Astrocyte of the hippocampus (primary cell): ENCODE measurements at regions not wholly inside any gene's neighbourhood (a gene's known extent, or its start where the extent isn't known, plus 50 kb on each side); places are given as distances from the start of the nearest gene placed in this dataset.
A peak's percentile ranks its signal among the peaks of the same experiment; 100 is the strongest.
"Not testable (repeated sequence)": the region's sequence is repeated elsewhere in the genome, so short reads cannot be mapped to it uniquely, and the experiment has no call there.

Source experiments
- DNase-seq: peaks from one replicate; pipeline ENCODE4 v3.0.0; 2011; ENCODE audit warnings: low read depth, low spot score

DNA sequence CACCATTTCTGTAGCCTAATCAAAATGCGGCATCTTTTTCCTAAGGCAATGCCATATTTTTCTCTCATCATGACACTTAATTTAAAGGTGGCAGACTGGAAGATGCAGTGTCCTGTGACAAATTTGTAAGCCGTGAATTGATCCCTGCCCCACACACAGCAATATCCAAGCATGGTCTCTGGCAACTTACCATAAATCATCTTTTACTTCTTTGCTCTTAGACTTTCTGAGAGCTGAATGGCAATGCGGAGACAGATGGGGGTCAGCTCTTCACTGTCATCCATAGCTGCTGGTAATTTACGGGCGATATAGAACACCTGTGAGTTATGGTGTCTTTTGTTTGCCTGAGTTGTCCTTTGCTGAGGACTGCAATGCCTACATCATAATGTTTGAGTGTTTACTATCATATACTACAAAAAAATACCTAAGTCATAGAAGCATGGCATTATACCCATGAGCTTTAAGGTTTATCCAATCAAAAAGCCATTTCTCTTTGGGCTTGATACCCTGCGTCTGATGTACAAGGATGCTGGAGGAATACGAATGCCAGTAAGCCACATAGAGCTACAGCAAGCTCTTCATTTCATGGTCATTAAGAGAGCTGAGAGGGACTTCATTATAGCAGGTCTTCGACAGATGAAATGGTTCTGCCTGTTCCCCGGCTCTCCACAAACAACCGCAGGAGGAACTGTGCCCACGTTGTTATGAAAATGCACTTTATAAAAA lies 148.1 kb downstream of the TRIML1 start:
- no peak for DNase-seq

DNA sequence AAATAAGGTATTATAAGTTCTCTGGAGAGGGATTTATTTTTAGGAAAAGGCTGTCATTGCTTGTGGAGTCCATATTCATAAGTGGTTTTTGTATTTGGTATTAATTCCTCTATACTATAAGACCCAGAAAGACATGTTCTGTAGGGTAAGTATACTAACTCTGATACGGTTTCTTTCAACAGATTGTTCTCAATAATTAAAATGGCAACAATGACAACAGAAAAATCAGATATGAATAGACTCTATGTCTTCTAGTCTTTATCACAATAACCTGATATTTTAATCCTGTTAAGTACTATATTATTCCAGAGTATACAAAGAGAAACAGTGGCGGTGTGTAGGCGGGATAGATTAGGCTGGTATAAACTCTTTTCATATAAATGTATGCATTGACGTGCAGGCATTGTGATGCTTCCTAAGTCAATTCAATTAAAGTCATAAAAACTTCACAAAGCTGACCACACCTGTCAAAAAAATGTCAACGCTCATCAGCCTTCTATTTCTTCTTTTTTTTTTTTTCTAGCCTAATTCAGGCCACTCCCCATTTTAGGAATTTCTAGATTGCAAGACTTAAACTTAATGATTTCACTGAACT lies 150.4 kb downstream of the TRIML1 start:
- DNase-seq: no peak

GRCh38 chr4:188295899-188296298 lies 156.7 kb downstream of the TRIML1 start:
- no peak for DNase-seq

DNA sequence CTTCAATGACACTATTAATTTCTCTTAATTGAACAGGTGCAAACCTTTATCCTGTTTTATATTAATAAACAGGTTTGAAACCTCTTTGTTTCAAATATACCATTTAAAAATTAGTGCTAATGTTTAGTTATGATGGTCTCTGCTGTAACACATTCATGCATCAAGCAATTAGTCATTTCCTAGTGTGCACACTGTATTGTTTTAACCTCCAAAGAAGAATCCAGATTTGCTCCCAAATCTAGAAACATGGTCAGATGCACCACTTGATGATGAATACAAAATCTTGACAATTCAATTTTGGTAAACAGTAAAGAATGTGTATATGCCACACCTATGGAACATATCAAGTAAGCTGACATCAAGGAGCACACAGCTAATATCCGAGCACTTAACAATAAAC lies 157.1 kb downstream of the TRIML1 start:
- no peak for DNase-seq

- peak; percentile 29 for DNase-seq
These were observed 158.6 kb downstream of the TRIML1 start for GRCh38 chr4:188297873-188298272.

- no peak for DNase-seq
These were observed 159.9 kb downstream of the TRIML1 start for GRCh38 chr4:188299161-188299560.

GRCh38 chr4:188300385-188300784 lies 161.1 kb downstream of the TRIML1 start:
- DNase-seq: no peak

GRCh38 chr4:188305690-188306089 lies 166.4 kb downstream of the TRIML1 start:
- DNase-seq: peak; percentile 5

DNA sequence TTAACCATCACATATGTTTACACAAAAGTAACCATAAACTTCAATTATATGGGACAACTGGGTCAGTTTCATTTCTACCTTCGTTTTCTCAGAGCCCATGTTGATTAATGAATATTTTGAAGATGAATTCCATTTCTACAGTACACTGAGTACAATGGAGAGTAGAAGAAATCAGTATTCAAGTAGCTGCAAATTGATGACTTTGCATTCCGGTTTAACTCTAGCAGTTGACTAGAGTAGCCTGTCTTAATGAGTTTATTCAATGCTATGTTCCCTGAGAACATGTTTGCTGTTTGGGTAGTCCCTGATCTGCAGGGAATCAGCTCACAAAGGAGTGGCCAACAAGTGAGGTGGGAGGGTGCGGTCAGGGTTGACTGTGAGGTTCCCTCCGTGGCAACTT lies 168.3 kb downstream of the TRIML1 start:
- no peak for DNase-seq

GRCh38 chr4:188308142-188308541 lies 168.9 kb downstream of the TRIML1 start:
- DNase-seq: no peak

DNA sequence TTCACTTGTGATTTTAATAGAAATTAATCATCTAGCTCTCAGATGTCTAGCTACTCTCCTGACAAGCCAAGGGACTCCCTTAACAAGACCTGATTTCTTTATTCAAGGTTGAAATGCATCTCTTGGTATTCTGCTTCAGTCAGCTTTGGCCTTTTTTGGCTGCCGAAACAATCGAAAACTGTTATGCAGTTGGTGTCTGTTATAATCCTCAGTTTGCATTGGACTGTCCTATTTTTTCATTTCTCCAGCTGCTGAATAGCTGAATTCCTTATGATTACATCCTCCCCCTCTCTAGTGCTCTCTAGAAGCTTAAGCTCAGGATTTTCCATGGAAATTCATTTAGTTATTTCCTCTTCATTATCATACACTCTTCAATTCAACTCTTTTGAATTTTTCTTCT lies 177.2 kb downstream of the TRIML1 start:
- DNase-seq: no peak

DNA sequence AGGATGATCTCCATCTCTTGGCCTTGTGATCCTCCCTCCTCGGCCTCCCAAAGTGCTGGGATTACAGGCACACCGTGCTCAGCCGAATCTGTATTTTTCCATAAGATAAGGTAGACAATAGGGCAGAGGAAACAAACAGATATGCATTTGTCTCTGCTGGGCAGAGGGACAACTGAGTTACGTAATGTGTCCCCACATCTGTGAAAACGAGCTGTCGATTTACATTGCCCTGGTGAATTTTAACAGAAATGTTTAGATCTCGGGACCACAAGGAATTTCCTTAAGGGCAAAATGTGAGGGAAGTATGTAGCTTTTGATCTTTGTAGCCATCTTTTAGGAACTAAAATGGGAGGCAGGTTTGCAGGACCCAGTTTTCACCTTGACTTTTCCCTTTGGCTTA lies 189.7 kb downstream of the TRIML1 start:
- DNase-seq: no peak

DNA sequence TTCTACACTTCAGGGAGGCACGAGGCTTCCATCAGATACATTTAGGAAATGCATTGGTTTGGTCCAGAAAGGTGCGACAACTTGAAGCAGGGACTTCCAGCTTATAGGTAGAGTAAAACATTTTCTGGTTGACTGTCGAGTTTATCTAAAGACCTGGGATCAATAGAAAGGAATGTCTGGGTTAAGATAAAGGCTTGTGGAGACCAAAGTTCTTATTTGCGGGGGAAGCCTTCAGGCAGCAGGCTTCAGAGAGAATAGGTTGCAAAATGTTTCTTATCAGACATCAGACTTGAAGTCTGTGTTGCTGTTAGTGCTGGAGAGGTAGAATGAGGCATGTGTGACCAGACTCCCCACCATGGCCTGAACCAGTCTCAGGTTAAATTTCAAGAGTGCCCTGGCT lies 190.3 kb downstream of the TRIML1 start:
- DNase-seq: no peak

- peak; percentile 14 for DNase-seq
These were observed 193.0 kb downstream of the TRIML1 start for GRCh38 chr4:188332265-188332664.

- no peak for DNase-seq
These were observed 197.7 kb downstream of the TRIML1 start for GRCh38 chr4:188336891-188337290.

DNA sequence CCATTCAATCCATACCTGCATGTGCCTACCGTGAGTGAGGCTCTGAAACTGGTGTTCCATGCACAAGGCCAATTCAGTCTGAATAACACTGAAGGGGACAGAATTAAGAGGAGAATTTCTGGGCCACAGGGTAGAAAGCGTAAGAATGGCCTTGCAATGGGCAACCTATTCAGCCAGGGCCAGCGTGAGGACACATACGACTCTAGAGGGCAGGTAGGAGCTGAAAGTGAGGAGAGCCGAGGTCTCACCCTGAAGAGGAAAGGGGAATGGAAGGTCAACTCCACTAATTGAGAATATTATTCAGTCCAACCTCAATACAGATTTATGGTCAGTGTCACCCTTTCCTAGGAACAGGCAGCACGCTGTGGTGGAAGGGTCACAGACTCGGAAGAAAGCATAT lies 202.2 kb downstream of the TRIML1 start:
- DNase-seq: no peak

- no peak for DNase-seq
These were observed 207.0 kb downstream of the TRIML1 start for GRCh38 chr4:188346171-188346809.

- DNase-seq: no peak
These were observed 208.1 kb downstream of the TRIML1 start for GRCh38 chr4:188347339-188347738.

- not testable (repeated sequence) for DNase-seq
These were observed 210.3 kb downstream of the TRIML1 start for GRCh38 chr4:188349569-188349968.

DNA sequence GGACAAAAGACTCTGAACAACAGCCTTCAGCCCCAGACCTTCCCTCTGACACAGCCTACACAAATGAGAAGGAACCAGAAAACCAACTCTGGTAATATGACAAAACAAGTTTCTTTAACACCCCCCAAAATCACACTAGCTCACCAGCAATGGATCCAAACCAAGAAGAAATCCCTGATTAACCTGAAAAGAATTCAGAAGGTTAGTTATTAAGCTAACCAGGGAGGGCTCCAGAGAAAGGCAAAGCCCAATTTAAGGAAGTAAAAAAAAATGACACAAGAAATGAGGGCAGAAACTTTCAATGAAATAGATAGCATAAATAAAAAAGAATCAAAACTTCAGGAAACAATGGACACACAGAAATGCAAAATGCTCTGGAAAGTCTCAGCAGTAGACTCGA lies 224.0 kb downstream of the TRIML1 start:
- no peak for DNase-seq

- DNase-seq: peak; percentile 20
These were observed 231.5 kb downstream of the TRIML1 start for GRCh38 chr4:188370777-188371176.

- peak; percentile 12 for DNase-seq
These were observed 232.8 kb downstream of the TRIML1 start for GRCh38 chr4:188372058-188372457.

DNA sequence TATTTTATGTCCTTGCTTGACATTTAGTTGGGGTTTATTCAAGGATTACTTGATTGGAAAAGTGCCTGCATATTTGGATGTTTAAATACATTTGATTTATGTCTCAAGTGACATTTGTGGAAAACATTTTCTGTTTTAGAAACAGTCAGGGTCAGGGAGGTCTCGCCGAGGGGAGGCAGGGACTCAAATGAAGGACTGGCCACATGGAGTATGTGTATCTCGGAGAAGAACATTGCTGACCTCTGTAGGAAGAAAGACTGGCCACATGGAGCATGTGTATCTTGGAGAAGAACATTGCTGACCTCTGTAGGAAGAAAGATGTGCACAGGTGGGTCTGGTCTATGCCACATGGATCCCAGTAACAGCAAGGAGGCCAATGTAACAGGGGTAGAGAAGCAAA lies 233.6 kb downstream of the TRIML1 start:
- DNase-seq: no peak
